Stimulated activated CD4-positive, alpha-beta T cell treated with anti-CD3 and anti-CD28 coated beads, Interleukin-2, amount 100 ng/mL, for 24 hours (primary cell): ENCODE measurements at regions not wholly inside any gene's neighbourhood (a gene's known extent, or its start where the extent isn't known, plus 50 kb on each side); places are given as distances from the start of the nearest gene placed in this dataset.

Source experiments
- DNase-seq, 2 donors: peaks; one replicate each; pipeline ENCODE4 v3.0.0-alpha.2; 2020

DNA sequence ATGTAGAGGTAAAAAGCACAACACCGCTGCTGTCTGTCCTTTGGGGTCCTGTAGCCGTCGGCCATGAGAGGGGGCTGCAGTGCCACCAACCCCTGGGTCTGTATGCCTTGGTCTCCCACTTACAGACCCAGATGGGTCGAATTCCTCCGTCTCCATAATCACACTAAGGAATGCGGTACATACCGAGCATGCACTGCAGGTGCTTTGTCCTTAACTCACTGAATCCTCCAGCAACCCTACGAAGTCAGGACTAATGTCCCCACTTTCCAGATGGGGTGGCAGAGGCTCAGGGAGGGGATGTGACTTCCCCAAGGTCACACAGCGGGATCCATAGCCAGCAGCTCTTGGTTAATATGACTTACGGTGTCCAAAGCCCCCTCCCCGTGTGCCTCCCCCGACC is 219.9 kb upstream of the CIBAR2 start:
- no peak for DNase-seq

DNA sequence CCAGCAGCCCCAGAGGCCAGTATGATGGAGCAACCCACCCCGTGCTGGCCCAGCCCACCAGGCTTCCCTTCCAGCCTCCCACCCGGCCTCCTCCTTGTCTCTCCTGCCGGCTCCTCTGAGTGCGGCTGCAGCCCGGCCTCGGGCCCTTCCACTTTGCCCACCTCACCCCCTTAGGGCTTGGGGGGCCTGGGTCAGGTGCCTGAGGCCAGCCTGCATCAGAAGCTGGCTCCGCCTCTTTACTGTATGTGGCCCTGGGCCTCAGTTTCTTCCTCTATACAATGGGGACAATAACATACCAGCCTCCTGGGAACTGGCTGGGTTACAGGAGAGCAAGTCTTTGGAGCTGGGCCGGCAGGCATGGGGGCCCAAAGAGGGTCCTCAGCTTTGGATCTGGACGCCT is 221.1 kb upstream of the CIBAR2 start:
- no peak for DNase-seq

- no peak for DNase-seq
Measured at GRCh38 chr16:85333744-85334640, 221.7 kb upstream of the CIBAR2 start.

GRCh38 chr16:85334718-85335583 is 222.7 kb upstream of the CIBAR2 start:
- DNase-seq: peak; percentile 21 to 26

GRCh38 chr16:85335584-85336491 is 223.6 kb upstream of the CIBAR2 start:
- DNase-seq: no peak

DNA sequence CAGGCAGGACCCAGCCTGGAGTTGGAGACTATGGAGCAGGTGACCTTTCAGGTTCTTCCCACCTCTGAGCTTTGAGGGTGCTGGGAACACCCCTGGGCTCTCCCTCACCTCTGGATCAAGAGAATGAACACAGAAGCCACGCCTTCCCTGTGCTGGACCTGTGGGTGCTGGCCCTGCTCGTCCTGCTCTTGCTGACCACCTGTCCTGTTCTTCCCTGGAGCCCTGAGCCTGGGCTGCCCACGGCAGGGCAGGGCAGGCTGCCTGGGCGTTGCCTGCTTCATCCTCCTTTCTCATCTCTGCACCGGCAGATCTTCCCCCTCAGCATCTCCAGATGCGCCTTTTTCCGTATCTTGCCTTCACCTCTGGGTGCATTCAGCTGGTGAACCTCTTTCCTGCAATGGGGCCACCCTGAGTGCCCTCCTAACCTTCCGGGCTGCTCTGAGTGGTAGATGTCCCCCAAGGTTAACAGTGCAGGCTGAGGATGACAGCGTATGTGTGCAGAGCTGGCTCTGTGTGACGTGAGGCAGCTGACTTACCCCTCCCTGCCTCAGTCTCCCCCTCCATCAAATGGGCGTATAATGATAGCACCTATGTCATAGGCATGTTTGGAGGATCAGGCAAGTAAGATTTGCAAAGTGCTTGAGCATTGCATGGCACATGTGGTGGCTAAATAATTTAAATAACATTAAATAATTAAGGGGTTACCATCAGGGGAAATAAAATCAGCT is 225.8 kb upstream of the CIBAR2 start:
- no peak for DNase-seq

- DNase-seq: no peak
Measured at GRCh38 chr16:85338638-85338982, 226.3 kb upstream of the CIBAR2 start.

GRCh38 chr16:85338989-85339685 is 226.9 kb upstream of the CIBAR2 start:
- no peak for DNase-seq

GRCh38 chr16:85341972-85342695 is 229.9 kb upstream of the CIBAR2 start:
- no peak for DNase-seq

- no peak for DNase-seq
Measured at GRCh38 chr16:85344502-85345128, 232.3 kb upstream of the CIBAR2 start.

- no peak for DNase-seq
Measured at GRCh38 chr16:85345129-85345639, 232.9 kb upstream of the CIBAR2 start.

GRCh38 chr16:85346404-85347212 is 234.3 kb upstream of the CIBAR2 start:
- no peak for DNase-seq

GRCh38 chr16:85347213-85347591 is 234.9 kb upstream of the CIBAR2 start:
- peak in 1 of 2 donors; percentile 16 for DNase-seq

- no peak for DNase-seq
Measured at GRCh38 chr16:85348065-85348840, 236.0 kb upstream of the CIBAR2 start.

DNA sequence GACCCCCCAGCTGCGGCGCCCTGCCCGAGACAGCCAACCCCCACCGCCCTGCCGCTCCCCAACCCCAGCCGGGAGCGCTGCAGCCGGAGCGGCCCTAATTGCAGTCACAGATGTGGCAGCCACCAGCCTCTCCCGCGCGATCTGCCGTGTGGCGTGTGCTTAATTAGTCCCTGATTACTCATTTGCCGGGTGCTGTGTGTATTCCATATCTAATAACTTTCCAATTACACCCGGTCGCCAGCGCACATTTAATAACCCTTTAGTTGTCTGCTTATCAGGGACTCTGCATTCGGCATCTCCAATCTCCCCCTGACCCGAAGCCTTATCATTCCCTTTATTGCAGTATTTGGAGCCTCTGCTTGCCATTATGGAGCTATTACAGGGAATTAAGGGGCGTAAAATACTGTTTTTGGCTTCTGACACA is 236.7 kb upstream of the CIBAR2 start:
- DNase-seq: no peak

- DNase-seq: no peak
Measured at GRCh38 chr16:85349365-85350145, 237.3 kb upstream of the CIBAR2 start.

DNA sequence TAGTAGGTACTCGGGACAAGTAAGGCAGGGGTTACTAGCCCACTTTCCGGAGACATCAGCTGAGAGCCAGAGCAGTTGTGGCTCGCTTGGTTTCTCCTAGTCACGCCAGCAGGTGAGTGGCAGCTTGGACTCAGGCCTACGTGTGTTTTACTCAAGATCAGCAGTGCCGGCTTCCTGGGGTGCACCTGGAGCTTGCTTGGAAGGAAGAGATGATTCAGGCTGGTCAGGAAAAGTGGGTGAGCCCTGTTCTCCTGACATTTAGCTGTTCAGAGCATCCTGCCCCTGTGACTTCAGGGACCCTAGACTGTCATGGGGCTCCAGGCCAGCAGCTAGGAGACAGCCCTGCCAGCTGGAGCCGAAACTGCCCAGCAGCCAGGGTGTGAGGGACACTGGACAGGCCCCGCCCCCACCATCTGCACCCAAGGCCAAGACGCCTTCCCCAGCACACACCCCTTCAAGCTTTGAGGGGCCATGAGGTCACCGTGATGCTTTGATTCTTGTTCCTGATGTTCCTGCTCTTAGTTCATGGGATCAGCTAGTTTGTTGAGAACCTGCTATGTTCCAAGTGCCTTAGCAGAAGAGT is 238.0 kb upstream of the CIBAR2 start:
- no peak for DNase-seq
